Activated CD8-positive, alpha-beta T cell treated with anti-CD3 and anti-CD28 coated beads for 36 hours (primary cell): ENCODE measurements at regions not wholly inside any gene's neighbourhood (a gene's known extent, or its start where the extent isn't known, plus 50 kb on each side); places are given as distances from the start of the nearest gene placed in this dataset.

Experiments
- ATAC-seq: fragments of 200-7000 bp; cut with Tn5 transposase; one replicate; pipeline ENCODE4 v1.10.0; 2021; ENCODE audit warnings: mild to moderate bottlenecking, moderate library complexity
- CTCF ChIA-PET: fragments of 350-600 bp; sonication (Branson Sonifier 250); formaldehyde crosslinking; loops from one replicate; lab custom pipeline; 2021; ENCODE audit warnings: antibody characterized with exemption; lab: Charles Lee
- POLR2A ChIA-PET: fragments of 350-600 bp; sonication (Branson Sonifier 250); formaldehyde crosslinking; loops from one replicate; lab custom pipeline; 2021; ENCODE audit warnings: antibody characterized with exemption; lab: Charles Lee
- DNase-seq: peaks from one replicate; pipeline ENCODE4 v3.0.0-alpha.2; 2020
- H3K27ac Mint-ChIP-seq: one replicate; pipeline ENCODE4 v1.8.0; 2021; ENCODE audit warnings: mild to moderate bottlenecking, mixed read lengths
- H3K27me3 Mint-ChIP-seq: one replicate; pipeline ENCODE4 v1.8.0; 2021; ENCODE audit warnings: mixed read lengths
- H3K36me3 Mint-ChIP-seq: one replicate; pipeline ENCODE4 v1.8.0; 2021; ENCODE audit warnings: low read depth, mixed read lengths
- H3K4me1 Mint-ChIP-seq: one replicate; pipeline ENCODE4 v1.8.0; 2021; ENCODE audit warnings: low read depth, mixed read lengths
- H3K4me3 Mint-ChIP-seq: one replicate; pipeline ENCODE4 v1.8.0; 2021; ENCODE audit warnings: mild to moderate bottlenecking, moderate library complexity, mixed read lengths
- H3K9me3 Mint-ChIP-seq: one replicate; pipeline ENCODE4 v1.8.0; 2021; ENCODE audit warnings: mixed read lengths
- intact Hi-C: fragments of 100-400 bp; cut with micrococcal nuclease; formaldehyde crosslinking; loops from one replicate; pipeline ENCODE4 v1.10.0; 2022
- TF ChIP-seq, protein P1 (sequence below): fragments of 200-600 bp; IDR thresholded peaks from one replicate; pipeline ENCODE4 v1.8.0; 2022; ENCODE audit warnings: antibody characterized with exemption, mild to moderate bottlenecking

DNA sequence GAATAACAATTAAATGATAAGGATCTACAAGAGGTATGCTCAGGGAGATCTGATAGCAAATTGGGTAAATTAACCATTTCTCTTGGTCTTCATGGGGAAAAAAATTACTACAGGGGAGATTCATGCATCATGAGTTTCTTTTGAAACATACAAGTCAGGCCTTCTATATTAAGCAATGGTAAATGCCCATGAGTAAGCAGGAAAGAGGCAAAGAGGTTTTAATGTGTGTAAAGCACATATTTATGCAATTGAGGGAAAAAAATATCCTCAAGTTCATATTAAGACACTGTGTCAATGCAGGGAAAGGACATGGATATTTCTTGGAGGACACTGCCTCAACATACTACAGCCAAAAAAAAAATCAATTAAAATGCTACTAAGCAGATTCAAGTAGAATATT lies 73.4 kb upstream of the NR4A3 start:
- Mint-ChIP-seq H3K27me3 (no peaks in the 10 kb centered on the region), H3K27ac (no peak overlapping the region), H3K36me3 (no peaks in the 10 kb centered on the region), H3K4me3 (no peak overlapping the region), H3K9me3 (no peaks in the 10 kb centered on the region), H3K4me1 (no peaks in the 10 kb centered on the region)
- TF ChIP-seq, protein P1, sequence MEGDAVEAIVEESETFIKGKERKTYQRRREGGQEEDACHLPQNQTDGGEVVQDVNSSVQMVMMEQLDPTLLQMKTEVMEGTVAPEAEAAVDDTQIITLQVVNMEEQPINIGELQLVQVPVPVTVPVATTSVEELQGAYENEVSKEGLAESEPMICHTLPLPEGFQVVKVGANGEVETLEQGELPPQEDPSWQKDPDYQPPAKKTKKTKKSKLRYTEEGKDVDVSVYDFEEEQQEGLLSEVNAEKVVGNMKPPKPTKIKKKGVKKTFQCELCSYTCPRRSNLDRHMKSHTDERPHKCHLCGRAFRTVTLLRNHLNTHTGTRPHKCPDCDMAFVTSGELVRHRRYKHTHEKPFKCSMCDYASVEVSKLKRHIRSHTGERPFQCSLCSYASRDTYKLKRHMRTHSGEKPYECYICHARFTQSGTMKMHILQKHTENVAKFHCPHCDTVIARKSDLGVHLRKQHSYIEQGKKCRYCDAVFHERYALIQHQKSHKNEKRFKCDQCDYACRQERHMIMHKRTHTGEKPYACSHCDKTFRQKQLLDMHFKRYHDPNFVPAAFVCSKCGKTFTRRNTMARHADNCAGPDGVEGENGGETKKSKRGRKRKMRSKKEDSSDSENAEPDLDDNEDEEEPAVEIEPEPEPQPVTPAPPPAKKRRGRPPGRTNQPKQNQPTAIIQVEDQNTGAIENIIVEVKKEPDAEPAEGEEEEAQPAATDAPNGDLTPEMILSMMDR, result no peak
- DNase-seq (no peak), ATAC-seq (no peak)
- POLR2A ChIA-PET, result no interaction called here
- intact Hi-C loops, result no loop called here
- CTCF ChIA-PET, result no interaction called here

DNA sequence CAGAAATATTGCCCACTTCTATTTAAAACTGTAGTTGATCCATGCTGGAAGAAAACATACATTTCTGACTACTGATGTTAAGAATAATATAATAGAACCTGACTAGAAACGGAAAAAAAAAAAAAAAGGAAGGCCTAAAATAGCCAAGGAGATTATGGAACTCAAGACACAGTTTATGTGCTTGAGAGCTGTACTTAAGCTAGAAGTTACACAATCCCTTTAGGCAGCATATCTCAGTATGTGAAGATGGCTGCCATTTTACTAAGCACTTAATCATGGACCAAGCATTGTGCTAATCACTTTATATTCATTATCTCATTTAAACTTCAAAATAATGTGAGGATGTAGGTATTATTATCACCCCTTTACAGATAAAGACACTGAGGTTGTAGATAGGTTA lies 73.0 kb upstream of the NR4A3 start:
- POLR2A ChIA-PET, result no interaction called here
- H3K27ac Mint-ChIP-seq, result no peak overlapping the region
- intact Hi-C loops, result no loop called here
- no peak for ATAC-seq
- H3K27me3 Mint-ChIP-seq, result no peaks in the 10 kb centered on the region
- H3K36me3 Mint-ChIP-seq, result no peaks in the 10 kb centered on the region
- TF ChIP-seq, protein P1, result no peak
- DNase-seq, result no peak
- H3K9me3 Mint-ChIP-seq, result no peaks in the 10 kb centered on the region
- H3K4me3 Mint-ChIP-seq, result no peak overlapping the region
- CTCF ChIA-PET, result no interaction called here
- no peaks in the 10 kb centered on the region for H3K4me1 Mint-ChIP-seq

GRCh38 chr9:99749641-99750040 lies 72.0 kb upstream of the NR4A3 start:
- Mint-ChIP-seq H3K36me3 (no peaks in the 10 kb centered on the region), H3K27ac (no peak overlapping the region), H3K9me3 (no peaks in the 10 kb centered on the region), H3K4me1 (no peaks in the 10 kb centered on the region), H3K4me3 (no peak overlapping the region), H3K27me3 (no peaks in the 10 kb centered on the region)
- DNase-seq (no peak), ATAC-seq (no peak)
- ChIA-PET CTCF (no interaction called here), POLR2A (no interaction called here)
- intact Hi-C loops, result no loop called here
- TF ChIP-seq, protein P1, result no peak

DNA sequence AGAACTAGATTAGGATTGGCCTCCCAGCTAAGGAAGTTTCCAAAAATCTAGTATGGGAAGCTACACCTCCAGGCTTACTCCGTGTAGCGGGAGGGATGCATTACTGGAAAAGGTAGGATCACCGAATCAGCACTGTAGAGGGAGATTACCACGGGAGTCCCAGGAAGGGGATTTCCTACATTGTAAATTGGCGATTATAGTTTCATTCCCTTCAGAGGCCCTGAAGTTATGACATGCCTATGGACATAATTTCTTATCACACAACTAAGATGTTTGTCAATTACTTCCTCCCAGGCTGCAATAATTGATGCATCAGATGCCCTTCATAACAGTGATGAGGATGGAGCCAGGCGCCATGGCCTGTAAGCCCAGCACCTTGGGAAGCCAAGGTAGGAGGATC lies 71.2 kb upstream of the NR4A3 start:
- Mint-ChIP-seq H3K36me3 (no peaks in the 10 kb centered on the region), H3K27me3 (no peaks in the 10 kb centered on the region), H3K4me1 (no peaks in the 10 kb centered on the region), H3K9me3 (no peaks in the 10 kb centered on the region), H3K27ac (no peak overlapping the region), H3K4me3 (no peak overlapping the region)
- intact Hi-C loops, result no loop called here
- DNase-seq, result no peak
- TF ChIP-seq, protein P1, result no peak
- POLR2A ChIA-PET, result no interaction called here
- CTCF ChIA-PET, result no interaction called here
- no peak for ATAC-seq

- POLR2A ChIA-PET, result no interaction called here
- H3K36me3 Mint-ChIP-seq, result no peaks in the 10 kb centered on the region
- ATAC-seq (no peak), DNase-seq (no peak)
- TF ChIP-seq, protein P1, result no peak
- no peaks in the 10 kb centered on the region for H3K27me3 Mint-ChIP-seq
- no peak overlapping the region for H3K4me3 Mint-ChIP-seq
- no peak overlapping the region for H3K27ac Mint-ChIP-seq
- CTCF ChIA-PET, result no interaction called here
- no peaks in the 10 kb centered on the region for H3K9me3 Mint-ChIP-seq
- intact Hi-C loops, result no loop called here
- H3K4me1 Mint-ChIP-seq, result no peaks in the 10 kb centered on the region
Measured at GRCh38 chr9:99752417-99753109, 69.1 kb upstream of the NR4A3 start.
